ELR (cell line): ENCODE measurements at regions not wholly inside any gene's neighbourhood (a gene's known extent, or its start where the extent isn't known, plus 50 kb on each side); places are given as distances from the start of the nearest gene placed in this dataset.

ENCODE experiments used
- DNase-seq: peaks from one replicate; pipeline ENCODE4 v3.0.0-alpha.2; 2015; ENCODE audit warnings: low read depth

DNA sequence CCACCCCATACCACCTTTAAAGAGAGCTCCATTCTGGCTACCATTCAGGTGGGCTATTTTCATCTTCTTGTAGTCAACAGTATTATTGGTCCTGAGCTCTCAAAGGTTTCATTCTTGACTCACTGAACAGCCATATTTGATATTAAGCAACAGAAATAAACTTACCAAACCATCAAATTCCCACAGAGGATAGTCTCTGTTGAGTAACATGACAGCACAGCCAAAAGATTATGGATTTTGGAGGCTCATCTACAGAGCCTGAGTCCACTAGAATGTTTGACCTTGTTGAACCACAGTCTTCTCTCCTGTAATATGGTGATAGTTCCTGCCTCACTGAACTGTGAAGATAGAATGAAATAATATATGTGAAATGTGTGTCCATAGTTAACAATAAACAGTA is 276.3 kb upstream of the LDB2 start:
- DNase-seq = no peak

DNA sequence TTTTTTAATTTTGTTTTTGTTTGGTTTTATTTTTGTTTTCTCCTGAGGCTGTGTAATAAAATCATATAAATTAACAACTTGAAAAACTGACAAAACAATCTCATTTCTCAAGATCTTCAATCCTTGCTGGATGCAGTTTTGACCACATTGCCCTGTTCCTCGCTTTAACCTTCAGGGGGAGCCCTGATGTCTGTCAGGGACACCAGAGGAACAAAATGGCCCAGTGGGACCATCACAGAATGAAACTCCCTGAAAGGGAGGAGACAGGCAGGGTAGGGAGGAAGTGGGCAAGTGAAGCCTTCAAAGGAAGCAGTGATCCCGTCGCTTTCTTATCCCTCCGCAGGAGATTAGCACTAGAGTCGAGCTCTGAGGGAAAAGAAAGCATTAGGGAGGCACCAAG is 274.9 kb upstream of the LDB2 start:
- DNase-seq = no peak

DNA sequence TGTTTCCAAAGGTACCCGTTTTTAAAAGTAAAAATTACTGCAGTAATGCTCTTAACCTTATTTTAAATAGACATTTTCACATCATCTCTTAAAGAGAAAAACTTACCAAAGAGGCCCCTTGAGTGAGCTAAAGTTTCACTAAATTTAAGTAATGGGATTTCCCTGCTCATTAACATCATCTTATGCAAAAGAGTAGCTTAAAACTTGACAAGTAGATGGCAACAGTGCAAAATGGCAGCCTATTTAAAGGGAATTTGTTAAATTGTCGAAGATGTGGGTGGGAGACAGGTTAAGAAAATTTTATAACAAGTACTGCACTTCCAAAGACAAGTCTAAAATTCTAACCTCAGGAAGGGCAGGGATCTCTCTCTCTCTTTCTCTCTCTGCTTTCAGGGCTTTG is 271.7 kb upstream of the LDB2 start:
- no peak for DNase-seq

DNA sequence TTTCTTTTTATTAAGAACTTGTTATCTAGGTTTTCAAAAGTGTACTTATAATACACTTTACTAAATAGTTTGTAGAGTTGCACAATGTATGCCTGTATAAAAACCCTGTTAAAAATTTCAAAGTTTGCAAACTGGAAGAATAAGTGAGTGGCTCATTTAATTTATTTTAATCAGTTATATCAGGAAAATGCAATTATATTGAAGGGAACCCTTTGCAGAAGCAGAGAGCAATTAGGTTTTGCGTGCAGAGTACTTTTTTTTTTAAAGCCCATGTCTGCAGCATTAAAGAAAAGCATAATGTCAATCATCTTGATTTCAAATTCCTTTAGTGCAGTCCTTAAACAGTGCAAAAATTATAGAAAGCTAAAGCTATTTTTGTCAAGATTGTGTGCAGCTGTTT is 271.3 kb upstream of the LDB2 start:
- DNase-seq = no peak

DNA sequence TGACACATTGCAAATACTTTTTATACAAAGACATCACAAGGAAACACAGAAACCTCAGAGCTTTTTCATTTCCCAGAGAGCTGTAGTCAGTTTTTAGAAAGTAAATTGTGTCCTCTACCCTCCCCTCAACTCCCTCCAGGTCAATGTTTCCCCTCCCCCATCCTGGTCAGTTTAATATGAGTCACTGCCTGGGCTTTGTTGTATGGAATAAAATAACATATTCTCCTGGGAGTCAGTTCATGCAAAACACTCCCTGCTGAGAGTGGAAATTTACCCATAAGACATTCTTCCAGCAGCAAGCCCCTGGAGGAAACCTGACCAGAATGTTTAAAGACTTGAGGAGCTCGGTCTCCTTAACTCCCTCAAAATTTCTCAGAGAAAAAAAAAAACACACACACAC is 270.1 kb upstream of the LDB2 start:
- peak; percentile 62 for DNase-seq

DNA sequence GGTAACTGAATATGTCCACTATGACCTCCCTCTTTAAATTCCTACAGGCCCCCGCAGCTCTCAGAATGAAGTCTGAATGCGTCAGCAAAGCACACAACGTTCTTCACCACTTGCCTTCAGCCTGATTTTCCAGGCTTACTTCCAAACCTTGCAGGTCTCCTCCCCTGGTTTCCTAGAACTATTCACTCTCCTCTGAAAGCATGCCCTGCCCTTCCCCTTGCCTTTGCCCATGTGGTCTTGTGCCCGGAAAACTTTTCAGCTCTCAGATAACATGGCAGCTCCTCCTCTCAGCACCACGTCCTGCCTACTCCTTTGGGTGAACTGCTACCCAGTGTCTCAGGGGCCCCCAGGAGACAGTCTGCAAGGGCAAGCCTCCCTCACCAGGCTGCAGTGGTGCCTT is 268.5 kb upstream of the LDB2 start:
- no peak for DNase-seq

DNA sequence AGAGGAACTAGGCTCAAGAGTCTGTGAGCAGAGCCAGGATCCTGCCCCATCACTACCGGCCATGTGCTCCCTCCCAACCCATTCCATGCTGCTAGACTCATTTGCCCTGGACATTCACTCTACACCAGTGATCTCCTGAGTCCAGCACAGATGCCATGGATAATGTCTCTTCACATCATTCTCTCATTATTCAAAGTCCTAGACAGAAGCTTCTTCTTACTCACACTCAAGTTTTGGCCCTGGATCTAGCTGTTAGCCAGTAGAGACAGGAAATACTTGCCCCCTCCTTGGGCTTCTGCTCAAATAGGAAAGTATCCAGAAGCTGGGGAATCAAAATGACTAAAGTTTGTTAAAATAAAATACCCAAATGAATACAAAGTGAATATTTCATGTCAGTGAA is 266.8 kb upstream of the LDB2 start:
- no peak for DNase-seq

DNA sequence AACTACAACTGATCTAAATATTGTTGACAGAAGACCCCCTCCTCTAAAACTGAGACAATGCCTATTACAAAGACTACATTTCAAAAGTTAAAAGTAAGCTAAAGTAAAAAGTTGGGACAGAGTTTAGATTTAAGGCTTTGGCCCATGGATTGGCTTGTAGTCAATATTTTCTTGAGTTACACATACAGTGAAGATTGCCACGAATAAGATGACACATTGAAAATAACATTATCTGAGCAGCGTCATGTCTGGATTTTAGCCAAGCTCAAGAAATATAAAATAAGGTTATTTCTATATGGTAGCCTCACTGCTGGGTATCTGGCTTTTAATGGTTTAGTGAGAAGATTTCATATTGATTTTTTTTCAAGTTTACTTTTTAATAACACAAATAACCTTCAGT is 266.2 kb upstream of the LDB2 start:
- no peak for DNase-seq

DNA sequence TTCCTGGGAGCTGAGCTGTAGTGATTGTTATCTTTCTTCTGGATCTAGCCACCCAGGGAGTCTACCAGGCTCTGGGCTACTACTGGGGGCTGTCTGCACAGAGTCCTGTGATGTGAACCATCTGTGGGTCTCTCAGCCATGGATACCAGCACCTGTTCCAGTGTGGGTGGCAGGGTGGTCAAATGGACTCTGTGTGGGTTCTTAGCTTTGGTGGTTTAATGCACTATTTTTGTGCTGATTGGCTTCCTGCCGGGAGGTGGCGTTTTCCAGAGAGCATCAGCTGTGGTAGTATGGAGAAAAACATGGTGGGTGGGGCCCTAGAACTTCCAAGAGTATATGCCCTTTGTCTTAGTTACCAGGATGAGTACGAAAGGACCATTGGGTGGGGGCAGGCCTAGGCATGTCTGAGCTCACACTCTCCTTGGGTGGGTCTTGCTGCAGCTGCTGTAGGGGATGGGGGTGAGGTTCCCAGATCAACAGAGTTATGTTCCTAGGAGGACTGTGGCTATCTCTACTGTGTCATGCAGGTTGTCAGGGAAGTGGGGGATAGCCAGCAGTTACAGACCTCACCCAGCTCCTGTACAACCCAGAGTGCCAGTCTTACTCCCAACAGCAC is 264.8 kb upstream of the LDB2 start:
- no peak for DNase-seq

DNA sequence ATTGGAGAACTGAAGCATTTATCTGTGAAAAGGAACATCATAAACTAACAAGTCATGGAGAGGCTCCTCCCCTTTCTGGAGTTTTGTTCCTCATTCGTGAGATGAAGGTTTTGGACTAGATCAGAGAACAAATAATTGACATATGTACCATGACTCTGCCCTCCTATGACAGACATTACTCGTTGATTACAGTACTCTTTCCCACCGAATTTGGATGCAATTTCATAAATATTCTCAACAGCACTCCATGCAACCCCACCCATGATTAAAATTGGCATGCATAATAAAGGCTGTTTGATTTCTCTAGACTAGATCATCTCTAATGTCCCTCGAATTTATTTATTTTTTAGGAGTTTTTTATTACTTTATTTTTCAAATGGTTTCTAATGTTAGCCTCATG is 258.9 kb upstream of the LDB2 start:
- no peak for DNase-seq

DNA sequence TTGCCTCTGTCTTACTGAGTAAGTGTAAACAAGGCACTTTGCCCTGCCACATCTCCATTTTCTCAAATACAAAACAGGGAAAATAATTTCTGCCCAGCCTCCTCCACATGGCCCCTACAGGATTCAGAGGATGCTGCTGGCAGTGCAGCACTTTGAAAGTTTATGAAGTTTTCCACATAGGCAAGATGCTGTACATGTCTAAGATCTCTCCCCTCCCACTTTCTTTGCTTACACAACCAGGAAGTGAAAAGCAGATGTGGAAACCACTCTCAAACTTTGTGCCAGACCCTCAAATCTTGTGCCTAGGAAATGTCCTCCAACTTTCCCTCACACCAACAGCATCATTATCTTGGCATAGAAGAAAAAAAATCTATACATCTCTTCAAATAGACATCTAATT is 257.0 kb upstream of the LDB2 start:
- DNase-seq = no peak

DNA sequence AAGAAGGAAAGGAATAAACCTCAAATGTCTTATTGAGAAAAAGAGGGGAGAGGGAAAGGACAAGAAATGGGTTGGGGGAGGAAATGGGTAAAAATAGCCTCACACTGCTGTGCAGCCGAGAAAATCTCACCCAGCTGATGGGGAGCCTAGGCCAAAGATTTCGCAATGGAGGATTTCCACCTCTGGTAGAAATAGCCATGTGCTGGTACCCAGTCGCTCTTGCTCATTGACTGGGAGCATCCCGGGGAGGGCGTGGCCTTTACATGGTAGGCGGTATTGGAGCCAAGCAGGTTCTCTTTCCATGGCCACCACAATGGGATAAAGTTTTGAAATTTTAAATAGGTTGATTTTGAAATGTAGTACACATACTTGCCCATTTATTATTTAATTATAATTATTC is 255.1 kb upstream of the LDB2 start:
- DNase-seq = no peak

DNA sequence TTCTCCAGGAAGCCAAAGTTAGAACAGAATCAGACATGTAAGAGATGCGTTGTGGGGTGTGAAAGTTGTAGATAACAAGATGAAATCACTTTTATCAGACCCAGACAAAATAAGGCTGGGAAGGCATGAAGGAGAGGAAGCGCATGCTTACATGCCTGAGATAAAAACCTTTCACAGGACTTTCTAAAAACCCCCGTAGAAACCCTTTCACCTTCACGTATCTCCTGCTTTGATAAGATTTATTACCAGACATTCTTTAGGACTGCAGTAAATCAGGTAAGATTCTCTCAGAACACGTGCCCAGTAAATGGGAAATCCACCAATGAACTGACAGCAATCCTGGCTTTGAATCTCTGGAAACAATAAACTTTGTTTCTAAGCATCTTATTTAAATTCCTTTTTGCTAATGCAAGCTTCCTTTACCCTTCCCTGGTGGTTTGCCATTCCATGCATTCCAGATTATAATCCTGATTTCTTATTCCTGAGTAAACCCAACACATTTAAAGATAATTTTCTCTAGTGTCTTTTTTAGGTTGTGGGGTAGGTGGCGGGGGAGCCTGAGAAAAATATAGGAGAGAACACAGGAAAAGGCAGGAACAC is 254.6 kb upstream of the LDB2 start:
- no peak for DNase-seq

DNA sequence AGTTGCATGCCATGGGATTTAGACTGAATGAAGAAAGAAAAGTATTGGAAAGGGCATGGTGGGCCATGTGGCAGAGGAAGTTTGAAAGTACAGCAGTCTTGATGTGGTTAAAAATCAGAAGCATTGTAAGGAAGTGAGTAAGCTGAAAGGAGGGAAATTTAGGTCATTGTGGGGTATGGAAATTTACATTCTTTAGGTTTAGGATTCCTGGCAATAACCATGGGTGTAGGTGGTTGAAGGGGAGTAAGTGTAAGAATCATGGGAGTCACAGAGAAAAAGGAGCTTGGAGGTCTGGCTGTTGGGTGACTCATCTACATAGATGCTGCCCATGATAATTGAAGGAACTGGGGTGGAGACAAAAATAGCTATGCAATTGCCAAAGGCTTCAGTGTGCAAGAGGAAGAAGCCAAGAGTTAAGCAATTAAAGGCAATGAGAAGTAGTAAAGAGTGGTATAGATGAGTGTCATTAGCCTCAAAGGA is 243.8 kb upstream of the LDB2 start:
- DNase-seq = peak; percentile 94

DNA sequence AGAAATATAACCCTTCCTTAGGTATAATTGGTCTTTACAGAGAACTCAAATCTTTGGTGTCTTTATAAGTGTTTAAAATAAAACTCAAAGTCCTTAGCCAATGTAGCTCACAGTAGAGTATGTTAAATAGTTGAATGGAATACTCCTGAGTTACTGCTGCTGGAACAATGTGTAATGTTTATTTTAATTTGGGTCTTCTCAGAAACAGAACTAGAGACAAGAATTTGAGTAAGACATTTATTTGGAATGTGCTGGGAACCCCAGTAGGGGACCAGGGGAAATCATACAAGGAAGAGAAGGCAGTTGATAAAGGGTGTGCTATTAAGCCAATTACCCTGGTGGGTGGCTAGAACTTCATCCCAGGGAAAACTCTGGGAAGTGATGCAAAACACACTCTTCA is 240.4 kb upstream of the LDB2 start:
- no peak for DNase-seq

DNA sequence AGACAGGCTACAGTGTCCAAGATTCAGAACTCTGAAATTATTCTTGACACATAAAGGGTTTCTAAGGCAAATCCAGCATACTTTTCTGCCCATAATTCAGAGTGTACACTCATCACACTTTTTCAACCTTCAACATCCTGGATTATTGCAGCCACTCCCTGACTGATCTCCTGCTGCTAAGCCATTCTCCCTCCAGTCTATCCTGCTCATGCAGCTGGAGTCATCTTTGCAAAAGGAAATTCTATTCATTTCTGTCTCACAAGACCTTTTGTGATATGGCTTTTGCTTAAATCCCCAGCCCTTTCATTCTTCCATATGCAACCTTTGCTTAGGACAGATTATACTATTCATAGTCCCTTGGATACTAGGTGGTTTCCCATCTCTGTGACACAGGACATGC is 236.1 kb upstream of the LDB2 start:
- DNase-seq = no peak

DNA sequence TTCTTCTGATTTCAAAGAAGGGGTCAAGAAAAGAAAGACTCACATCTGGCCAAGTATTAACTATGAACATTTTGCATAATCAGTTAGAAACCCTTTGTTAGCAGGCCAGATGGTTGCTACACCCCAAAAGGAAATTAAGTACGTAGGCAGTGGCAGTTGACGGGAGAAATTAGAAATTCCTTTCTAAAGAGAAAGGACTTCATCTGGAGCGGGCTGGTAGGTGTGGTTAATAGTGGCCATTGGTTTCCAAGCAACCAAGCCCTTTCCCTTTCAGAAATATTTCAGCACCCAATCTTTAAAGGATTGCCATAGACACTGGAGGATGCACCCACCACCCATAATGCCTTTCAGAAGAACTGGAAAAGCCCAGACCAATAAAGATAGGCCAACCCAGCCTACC is 235.7 kb upstream of the LDB2 start:
- no peak for DNase-seq

DNA sequence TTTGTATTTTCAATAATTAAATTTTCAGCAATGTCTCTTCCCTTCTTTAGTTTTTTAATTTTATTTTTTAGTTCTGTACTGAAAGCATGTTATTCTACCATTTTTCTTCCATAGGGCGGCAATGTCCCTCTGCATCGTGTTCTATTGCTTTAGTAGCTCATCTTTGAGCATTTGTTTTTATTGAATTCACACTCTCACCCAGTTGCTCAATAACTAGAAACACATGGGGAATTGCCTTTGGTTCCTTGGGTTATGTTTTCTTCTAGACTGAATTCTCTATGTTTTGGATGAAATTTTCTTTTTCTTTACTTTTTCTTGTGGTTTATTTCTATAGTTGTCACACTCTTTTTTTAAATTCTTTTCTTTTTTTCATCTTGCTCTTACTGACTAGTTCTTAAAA is 233.8 kb upstream of the LDB2 start:
- DNase-seq = no peak

DNA sequence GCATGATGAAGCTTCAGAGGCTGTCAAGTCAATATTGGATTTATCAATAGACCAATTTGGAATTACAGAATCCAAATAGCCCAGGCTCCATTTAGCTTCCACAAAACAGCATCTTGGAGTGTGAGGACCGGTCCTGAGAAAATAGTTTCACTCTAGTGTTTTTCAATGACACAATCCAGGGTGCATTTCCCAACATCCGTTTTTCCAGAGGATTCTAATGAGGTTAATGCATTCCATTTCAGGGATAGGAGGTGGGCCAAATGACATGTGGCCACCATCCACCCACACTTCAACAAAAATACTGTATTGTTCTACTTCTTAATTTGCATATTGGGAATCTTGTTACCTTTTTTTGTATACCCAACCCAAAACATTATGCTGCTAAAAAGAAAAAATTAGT is 229.8 kb upstream of the LDB2 start:
- no peak for DNase-seq

DNA sequence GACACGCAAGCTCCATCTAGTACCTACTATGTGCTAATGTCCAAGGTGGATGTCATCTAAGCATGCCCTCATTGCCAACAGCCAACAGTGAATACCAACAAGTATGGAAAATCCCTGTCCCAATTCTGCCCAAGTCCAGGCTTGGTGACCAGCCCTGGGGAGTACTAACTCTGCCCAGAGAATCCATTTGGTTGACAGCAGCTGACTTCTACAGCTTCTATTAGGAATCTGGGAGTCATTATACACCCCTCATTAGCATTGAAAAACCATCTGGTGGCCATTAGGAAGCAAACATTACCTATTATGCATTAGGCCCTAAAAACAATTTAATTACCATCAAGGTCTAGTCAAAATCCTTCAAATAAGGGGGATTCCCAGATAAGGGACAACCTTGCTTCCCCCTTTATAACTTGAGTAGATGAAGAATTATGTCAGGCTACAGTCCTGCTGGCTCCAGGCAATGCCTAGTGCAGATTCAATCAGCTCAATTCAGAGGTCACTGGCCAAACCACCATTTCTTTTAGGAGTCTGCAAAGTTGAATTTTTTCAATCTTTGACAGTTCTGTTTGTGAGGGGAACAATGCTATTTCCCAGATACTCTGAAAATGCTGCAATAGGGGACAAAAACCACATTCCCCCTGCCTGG is 228.0 kb upstream of the LDB2 start:
- DNase-seq = no peak

DNA sequence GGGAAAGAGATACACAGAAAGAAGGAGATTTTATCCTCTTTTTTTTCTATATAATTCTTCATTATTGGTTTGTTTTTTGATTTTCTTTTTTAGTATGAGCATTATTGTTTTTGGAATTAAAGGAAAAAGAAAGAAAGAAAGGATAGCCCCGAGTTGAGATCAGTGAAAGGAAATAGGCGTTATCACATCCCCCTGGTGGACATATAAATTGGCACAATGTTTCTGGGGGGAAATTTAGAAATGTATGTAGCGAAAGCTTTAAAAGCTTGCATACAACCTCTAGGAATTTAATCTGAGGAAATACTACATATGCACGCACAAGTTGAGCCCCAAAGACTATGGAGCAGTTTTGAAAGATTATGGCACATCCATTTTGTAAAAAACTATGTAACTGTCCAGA is 226.3 kb upstream of the LDB2 start:
- peak; percentile 23 for DNase-seq

DNA sequence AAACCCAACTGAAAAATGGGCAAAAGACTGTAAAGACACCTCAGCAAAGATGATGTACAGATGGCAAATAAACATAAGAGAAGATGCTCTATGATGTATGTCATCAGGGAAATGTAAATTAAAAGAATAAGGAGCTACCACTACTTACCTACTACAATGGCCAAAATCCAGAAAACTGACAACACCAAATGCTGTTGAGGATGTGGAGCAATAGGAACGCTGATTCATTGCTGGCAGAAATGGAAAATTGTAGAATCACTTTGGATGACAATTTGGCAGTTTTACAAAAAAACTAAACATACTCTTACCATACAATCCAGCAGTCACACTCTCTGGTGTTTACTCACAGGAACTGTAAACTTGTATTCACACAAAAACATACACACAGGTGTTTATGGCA is 222.3 kb upstream of the LDB2 start:
- no peak for DNase-seq

DNA sequence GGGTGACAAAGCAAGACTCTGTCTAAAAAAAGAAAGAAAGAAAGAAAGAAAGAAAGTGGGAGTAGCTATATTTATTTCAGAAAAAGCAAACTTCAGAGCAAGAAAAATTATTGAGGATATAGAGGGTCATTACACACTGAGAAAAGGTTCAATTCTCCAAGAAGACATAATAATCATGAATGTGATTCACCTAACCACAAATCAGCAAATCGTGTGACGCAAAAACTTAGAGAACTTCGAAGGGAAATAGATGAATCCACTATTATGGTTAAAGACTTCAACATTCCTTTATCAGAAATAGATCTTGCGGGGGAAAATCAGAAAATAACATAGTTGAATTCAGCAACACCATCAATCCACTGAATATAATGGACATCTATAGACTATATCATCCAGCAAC is 219.3 kb upstream of the LDB2 start:
- DNase-seq = no peak

DNA sequence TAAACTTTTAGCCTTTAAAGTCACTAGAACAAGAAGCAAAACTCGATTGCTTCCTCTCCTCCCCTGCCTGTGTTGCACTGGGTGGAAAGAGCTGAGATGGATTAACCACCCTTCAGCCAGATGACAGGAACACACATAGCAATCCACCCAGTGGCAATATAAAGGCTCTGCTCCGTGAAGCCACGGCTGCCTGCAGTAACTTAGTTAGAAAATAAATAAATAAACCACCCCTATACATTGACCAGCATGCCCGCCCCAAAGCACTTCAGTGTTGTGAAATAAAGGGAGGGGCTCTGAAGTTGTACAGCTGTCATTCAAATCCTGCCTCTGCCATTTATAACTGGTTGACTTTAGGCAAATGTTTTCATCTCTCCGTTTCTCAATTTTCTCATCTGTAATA is 217.1 kb upstream of the LDB2 start:
- no peak for DNase-seq
